H9 (cell line): ENCODE measurements at regions not wholly inside any gene's neighbourhood (a gene's known extent, or its start where the extent isn't known, plus 50 kb on each side); places are given as distances from the start of the nearest gene placed in this dataset.
A peak's percentile ranks its signal among the peaks of the same experiment; 100 is the strongest.

Experiments
- DNase-seq: peaks from one replicate; pipeline ENCODE4 v3.0.0-alpha.2; 2017
- H2AFZ ChIP-seq: one replicate; pipeline ENCODE4 v1.6.1; 2013; ENCODE audit warnings: mild to moderate bottlenecking, low read length, control low read depth, moderate library complexity
- H2AK5ac ChIP-seq: 2 replicates; pipeline ENCODE4 v1.6.1; 2013; ENCODE audit warnings: low read length, control low read depth, mixed read lengths; ENCODE audit not compliant: insufficient read length
- H2BK120ac ChIP-seq: one replicate; pipeline ENCODE4 v1.6.1; 2013; ENCODE audit warnings: low read depth, mild to moderate bottlenecking, low read length, control low read depth, inconsistent platforms; ENCODE audit not compliant: poor library complexity, severe bottlenecking
- H2BK12ac ChIP-seq: 2 replicates; pipeline ENCODE4 v1.6.1; 2013; ENCODE audit warnings: low read length, control low read depth, mixed read lengths, low read depth; ENCODE audit not compliant: insufficient read length
- H2BK15ac ChIP-seq: 2 replicates; pipeline ENCODE4 v1.6.1; 2013; ENCODE audit warnings: low read depth, low read length, control low read depth
- H2BK20ac ChIP-seq: one replicate; pipeline ENCODE4 v1.6.1; 2013; ENCODE audit warnings: low read depth, mild to moderate bottlenecking, low read length, control low read depth, inconsistent platforms; ENCODE audit not compliant: poor library complexity, severe bottlenecking
- H2BK5ac ChIP-seq: 2 replicates; pipeline ENCODE4 v1.6.1; 2013; ENCODE audit warnings: low read length, control low read depth, mixed read lengths; ENCODE audit not compliant: insufficient read length
- H3K14ac ChIP-seq: 2 replicates; pipeline ENCODE4 v1.6.1; 2013; ENCODE audit warnings: low read length, control low read depth; ENCODE audit not compliant: insufficient read depth
- H3K18ac ChIP-seq: 2 replicates; pipeline ENCODE4 v1.6.1; 2013; ENCODE audit warnings: low read depth, mild to moderate bottlenecking, mixed read lengths, low read length, control low read depth; ENCODE audit not compliant: insufficient read length
- H3K23ac ChIP-seq: 2 replicates; pipeline ENCODE4 v1.6.1; 2013; ENCODE audit warnings: low read length, control low read depth, mixed read lengths, low read depth; ENCODE audit not compliant: insufficient read length
- H3K23me2 ChIP-seq: 2 replicates; pipeline ENCODE4 v1.6.1; 2013; ENCODE audit warnings: low read depth, mild to moderate bottlenecking, mixed read lengths, low read length, control low read depth; ENCODE audit not compliant: insufficient read length, poor library complexity, severe bottlenecking
- H3K27ac ChIP-seq: 2 replicates; pipeline ENCODE4 v1.5.1; 2013; ENCODE audit warnings: low read length, control low read depth, mixed read lengths, low read depth; ENCODE audit not compliant: insufficient read length
- H3K27me3 ChIP-seq: 2 replicates; pipeline ENCODE4 v1.6.1; 2013; ENCODE audit warnings: low read length, control low read depth, inconsistent platforms; ENCODE audit not compliant: insufficient read depth
- H3K4ac ChIP-seq: 2 replicates; pipeline ENCODE4 v1.6.1; 2013; ENCODE audit warnings: low read depth, mild to moderate bottlenecking, control low read depth, inconsistent platforms, low read length, moderate library complexity
- H3K4me1 ChIP-seq: 2 replicates; pipeline ENCODE4 v1.6.1; 2013; ENCODE audit warnings: low read length, control low read depth, inconsistent platforms; ENCODE audit not compliant: insufficient read depth
- H3K4me2 ChIP-seq: 2 replicates; pipeline ENCODE4 v1.6.1; 2013; ENCODE audit warnings: low read length, control low read depth, mixed read lengths; ENCODE audit not compliant: insufficient read length, insufficient read depth
- H3K56ac ChIP-seq: 2 replicates; pipeline ENCODE4 v1.6.1; 2013; ENCODE audit warnings: low read depth, mild to moderate bottlenecking, mixed read lengths, low read length, control low read depth; ENCODE audit not compliant: insufficient read length
- H3K79me1 ChIP-seq: 2 replicates; pipeline ENCODE4 v1.6.1; 2013; ENCODE audit warnings: low read depth, mild to moderate bottlenecking, moderate library complexity, low read length, control low read depth, inconsistent platforms; ENCODE audit not compliant: insufficient read depth, poor library complexity, severe bottlenecking
- H3K79me2 ChIP-seq: 2 replicates; pipeline ENCODE4 v1.6.1; 2013; ENCODE audit warnings: low read length, control low read depth, inconsistent platforms; ENCODE audit not compliant: insufficient read depth
- H3K9ac ChIP-seq: 2 replicates; pipeline ENCODE4 v1.6.1; 2013; ENCODE audit warnings: low read length, control low read depth, mixed read lengths; ENCODE audit not compliant: insufficient read length; ENCODE audit errors: extremely low read depth
- H3K9me3 ChIP-seq: one replicate; pipeline ENCODE4 v1.6.1; 2013; ENCODE audit warnings: low read depth, low read length, inconsistent platforms; ENCODE audit not compliant: control insufficient read depth
- H3T11ph ChIP-seq: one replicate; pipeline ENCODE4 v1.6.1; 2013; ENCODE audit warnings: mild to moderate bottlenecking, low read length, control low read depth, inconsistent platforms
- H4K20me1 ChIP-seq: one replicate; pipeline ENCODE4 v1.6.1; 2013; ENCODE audit not compliant: control insufficient read depth, insufficient read length, insufficient read depth
- H4K5ac ChIP-seq: 2 replicates; pipeline ENCODE4 v1.6.1; 2013; ENCODE audit warnings: low read depth, mild to moderate bottlenecking, mixed read lengths, low read length, control low read depth; ENCODE audit not compliant: insufficient read length
- H4K8ac ChIP-seq: replicated peaks from 2 replicates; pipeline ENCODE4 v1.6.1; 2013; ENCODE audit warnings: low read length, control low read depth, mixed read lengths, low read depth; ENCODE audit not compliant: insufficient read length
- H4K91ac ChIP-seq: 2 replicates; pipeline ENCODE4 v1.6.1; 2013; ENCODE audit warnings: low read depth, mild to moderate bottlenecking, moderate library complexity, mixed read lengths, low read length, control low read depth; ENCODE audit not compliant: insufficient read length
- H3K27ac Mint-ChIP-seq, 3 experiments: 2 replicates in 2 of 3; 3 replicates in 1 of 3; pipeline ENCODE4 v1.8.0; 2020 to 2021; ENCODE audit warnings: mixed read lengths in 3 of 3, mild to moderate bottlenecking in 1 of 3, moderate library complexity in 1 of 3
- H3K27me3 Mint-ChIP-seq: 2 replicates; pipeline ENCODE4 v1.8.0; 2021; ENCODE audit warnings: low read depth, mild to moderate bottlenecking, moderate library complexity, mixed read lengths
- H3K36me3 Mint-ChIP-seq, 3 experiments: 2 replicates in 2 of 3; 3 replicates in 1 of 3; pipeline ENCODE4 v1.8.0; 2020 to 2021; ENCODE audit warnings: low read depth in 3 of 3, mixed read lengths in 3 of 3; ENCODE audit not compliant: insufficient read depth in 1 of 3
- H3K4me1 Mint-ChIP-seq, 2 experiments: 2 replicates each; pipeline ENCODE4 v1.8.0; 2020; ENCODE audit warnings: mixed read lengths in 2 of 2
- H3K4me3 Mint-ChIP-seq, 2 experiments: 2 replicates in 1 of 2; 3 replicates in 1 of 2; pipeline ENCODE4 v1.8.0; 2020 to 2021; ENCODE audit warnings: mild to moderate bottlenecking in 2 of 2, mixed read lengths in 2 of 2, moderate library complexity in 1 of 2
- H3K9me3 Mint-ChIP-seq, 2 experiments: 2 replicates in 1 of 2; 3 replicates in 1 of 2; pipeline ENCODE4 v1.8.0; 2020; ENCODE audit warnings: mild to moderate bottlenecking in 2 of 2, mixed read lengths in 2 of 2, moderate library complexity in 1 of 2
- WGBS: extraction: QIAGEN DNeasy Blood & Tissue Kit; methylation state at CpG from one replicate; pipeline ENCODE4 v1.1.7; 2013; ENCODE audit warnings: missing lambda C conversion rate, low lambda C conversion rate, mixed read lengths; ENCODE audit not compliant: insufficient read length; ENCODE audit errors: extremely low coverage; 5-methylcytosine and 5-hydroxymethylcytosine counted together
- TF ChIP-seq, protein P1 (sequence below): fragments of 200-600 bp; sonication (generic); conservative IDR thresholded peaks from 3 replicates; pipeline ENCODE4 v1.8.0; 2021; ENCODE audit warnings: antibody characterized with exemption, mild to moderate bottlenecking

DNA sequence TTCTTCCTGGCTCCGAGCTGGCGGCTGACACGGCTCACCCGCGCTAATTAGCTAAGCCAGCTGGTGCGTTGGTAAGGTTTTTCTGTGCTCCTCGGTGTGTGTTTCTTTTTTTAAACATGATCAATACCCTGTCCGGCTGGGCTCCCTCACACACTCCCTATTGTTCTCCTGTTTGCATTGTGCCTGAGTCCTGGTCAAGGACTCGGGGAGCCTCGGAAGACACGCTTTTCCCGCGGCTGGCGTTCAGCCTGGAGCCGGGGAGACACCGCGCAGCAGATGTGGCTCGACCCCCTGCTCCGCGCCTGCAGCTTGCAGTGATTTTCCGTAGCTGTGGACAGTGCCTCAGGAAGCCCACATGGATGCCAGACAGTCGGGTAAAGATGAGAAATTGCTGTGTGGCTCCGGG, 454.9 kb upstream of the CADM1 start:
- H3K36me3 Mint-ChIP-seq = no peaks in the 10 kb centered on the region
- H4K5ac ChIP-seq = no peak overlapping the region
- no peaks in the 10 kb centered on the region for H3K27me3 ChIP-seq
- DNase-seq = no peak
- H3K23ac ChIP-seq = no peak overlapping the region
- H4K91ac ChIP-seq = no peak overlapping the region
- no peak overlapping the region for H3T11ph ChIP-seq
- no peak overlapping the region for H2AFZ ChIP-seq
- H3K27ac Mint-ChIP-seq = peak overlapping the region in 1 of 3 experiments; percentile 72; a peak in 2 of 7 replicates
- H3K14ac ChIP-seq = no peak overlapping the region
- no peak overlapping the region for H2AK5ac ChIP-seq
- H3K79me1 ChIP-seq = no peaks in the 10 kb centered on the region
- H2BK20ac ChIP-seq = no peak overlapping the region
- no peaks in the 10 kb centered on the region for H3K9me3 ChIP-seq
- H4K20me1 ChIP-seq = no peaks in the 10 kb centered on the region
- no peak overlapping the region for H2BK120ac ChIP-seq
- TF ChIP-seq, protein P1, sequence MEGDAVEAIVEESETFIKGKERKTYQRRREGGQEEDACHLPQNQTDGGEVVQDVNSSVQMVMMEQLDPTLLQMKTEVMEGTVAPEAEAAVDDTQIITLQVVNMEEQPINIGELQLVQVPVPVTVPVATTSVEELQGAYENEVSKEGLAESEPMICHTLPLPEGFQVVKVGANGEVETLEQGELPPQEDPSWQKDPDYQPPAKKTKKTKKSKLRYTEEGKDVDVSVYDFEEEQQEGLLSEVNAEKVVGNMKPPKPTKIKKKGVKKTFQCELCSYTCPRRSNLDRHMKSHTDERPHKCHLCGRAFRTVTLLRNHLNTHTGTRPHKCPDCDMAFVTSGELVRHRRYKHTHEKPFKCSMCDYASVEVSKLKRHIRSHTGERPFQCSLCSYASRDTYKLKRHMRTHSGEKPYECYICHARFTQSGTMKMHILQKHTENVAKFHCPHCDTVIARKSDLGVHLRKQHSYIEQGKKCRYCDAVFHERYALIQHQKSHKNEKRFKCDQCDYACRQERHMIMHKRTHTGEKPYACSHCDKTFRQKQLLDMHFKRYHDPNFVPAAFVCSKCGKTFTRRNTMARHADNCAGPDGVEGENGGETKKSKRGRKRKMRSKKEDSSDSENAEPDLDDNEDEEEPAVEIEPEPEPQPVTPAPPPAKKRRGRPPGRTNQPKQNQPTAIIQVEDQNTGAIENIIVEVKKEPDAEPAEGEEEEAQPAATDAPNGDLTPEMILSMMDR = no peak
- no peak overlapping the region for H3K4me2 ChIP-seq
- H3K79me2 ChIP-seq = no peaks in the 10 kb centered on the region
- H3K27me3 Mint-ChIP-seq = peaks cover 48% of the 10 kb centered on the region
- H3K4me1 Mint-ChIP-seq = peaks cover 13 to 37% of the 10 kb centered on the region in 2 experiments
- H3K23me2 ChIP-seq = no peaks in the 10 kb centered on the region
- H3K9me3 Mint-ChIP-seq = no peaks in the 10 kb centered on the region; a peak in 1 of 5 replicates
- H3K27ac ChIP-seq = no peak overlapping the region
- no peaks in the 10 kb centered on the region; the same call in 1 of the 2 replicates for H3K4me1 ChIP-seq
- no peak overlapping the region for H3K56ac ChIP-seq
- no CpG with 5 or more reads among the region's 23 CpGs for WGBS
- H3K9ac ChIP-seq = no peak overlapping the region
- no peak overlapping the region for H2BK15ac ChIP-seq
- no peak overlapping the region for H3K4me3 Mint-ChIP-seq
- no peak overlapping the region for H3K4ac ChIP-seq
- no peak overlapping the region for H2BK12ac ChIP-seq
- no peak overlapping the region for H3K18ac ChIP-seq
- no peak overlapping the region for H2BK5ac ChIP-seq
- H4K8ac ChIP-seq = no peak overlapping the region
